ENCODE measurements at regions not wholly inside any gene's neighbourhood (a gene's known extent, or its start where the extent isn't known, plus 50 kb on each side); places are given as distances from the start of the nearest gene placed in this dataset.

- TF ChIP-seq NR3C1 (CRISPR knock-in tag; conservative IDR thresholded peaks at IDR 0.05; ENCODE audit: low read depth) (no peak), CTCF (IDR thresholded peaks at IDR 0.05) (no peak), ZNF121 (CRISPR knock-in tag; IDR thresholded peaks at IDR 0.05) (no peak), ARID4B (CRISPR knock-in tag; IDR thresholded peaks at IDR 0.05; ENCODE audit: borderline replicate concordance) (no peak), FOXJ3 (CRISPR knock-in tag; IDR thresholded peaks at IDR 0.05; ENCODE audit: borderline replicate concordance) (no peak), HMGXB4 (CRISPR knock-in tag; IDR thresholded peaks at IDR 0.05) (no peak), ZNF425 (CRISPR knock-in tag; conservative IDR thresholded peaks at IDR 0.05) (no peak), CREB1 (CRISPR knock-in tag; IDR thresholded peaks at IDR 0.05) (no peak), MAX (CRISPR knock-in tag; IDR thresholded peaks at IDR 0.05) (no peak), IRF2 (CRISPR knock-in tag; IDR thresholded peaks at IDR 0.05; ENCODE audit: borderline replicate concordance, low read depth) (no peak), NFYB (CRISPR knock-in tag; conservative IDR thresholded peaks at IDR 0.05; ENCODE audit: low read depth) (no peak)
Measured at GRCh38 chr14:99058542-99058941, 213.5 kb downstream of the BCL11B start.

Data from WTC11 (cell line).